Adrenal gland (tissue), 9 donors: ENCODE measurements at regions not wholly inside any gene's neighbourhood (a gene's known extent, or its start where the extent isn't known, plus 50 kb on each side); places are given as distances from the start of the nearest gene placed in this dataset.

Experiments
- DNase-seq, 7 donors: peaks; one replicate each; pipeline ENCODE4 v3.0.0-alpha.2; 2019 to 2020
- H3K27ac ChIP-seq, 5 donors: fragments of 200-600 bp; sonication (generic) in 4 of 5; 1 replicate in 3 of 5; 2 replicates in 2 of 5; pipeline versions ENCODE4 v1.5.1 to v1.8.0; 2016 to 2020; ENCODE audit warnings: mild to moderate bottlenecking in 1 of 5
- H3K27me3 ChIP-seq: fragments of 200-600 bp; 2 replicates; pipeline ENCODE4 v1.8.0; 2021
- H3K36me3 ChIP-seq, 2 donors: fragments of 200-600 bp; replicated peaks in 1 of 2; 1 replicate in 1 of 2; 2 replicates in 1 of 2; pipeline versions ENCODE4 v1.5.1 to v1.8.0; 2018 to 2022
- H3K4me1 ChIP-seq, 2 donors: fragments of 200-600 bp; replicated peaks in 1 of 2; 1 replicate in 1 of 2; 2 replicates in 1 of 2; pipeline versions ENCODE4 v1.5.1 to v1.8.0; 2018 to 2021
- H3K4me3 ChIP-seq, 4 donors: fragments of 200-600 bp; sonication (generic) in 3 of 4; one replicate each; pipeline ENCODE4 v1.5.1; 2016 to 2018
- H3K9me3 ChIP-seq, 3 donors: fragments of 200-600 bp; sonication (generic) in 1 of 3; replicated peaks in 1 of 3; 1 replicate in 2 of 3; 2 replicates in 1 of 3; pipeline versions ENCODE4 v1.5.1 to v1.8.0; 2016 to 2021
- POLR2A ChIP-seq, 2 donors: fragments of 450-650 bp; IDR thresholded peaks; one replicate each; pipeline ENCODE4 v1.6.1; 2017; ENCODE audit warnings: antibody characterized with exemption in 2 of 2, mild to moderate bottlenecking in 2 of 2, moderate library complexity in 1 of 2
- WGBS, 4 donors: extraction: QIAGEN DNeasy Blood & Tissue Kit in 2 of 4; methylation state at CpG; one replicate each; pipeline versions ENCODE4 v1.1.5 to v1.1.7; 2013 to 2017; 5-methylcytosine and 5-hydroxymethylcytosine counted together
- intact Hi-C, 2 donors: fragments of 100-400 bp; cut with DNase I; formaldehyde crosslinking; loops; one replicate each; pipeline versions ENCODE4 v1.14.1 to v1.15.0; 2022 to 2023
- TF ChIP-seq, protein P1 (sequence below), 6 experiments: fragments of 450-650 bp in 4 of 6; fragments of 200-600 bp in 2 of 6; sonication (generic) in 1 of 6; IDR thresholded peaks; 1 replicate in 5 of 6; 2 replicates in 1 of 6; pipeline versions ENCODE4 v1.5.1 to v1.8.0; 2016 to 2021; ENCODE audit warnings: antibody characterized with exemption in 6 of 6, mild to moderate bottlenecking in 2 of 6, moderate library complexity in 1 of 6
- donor health status: healthy with polysubstance abuse.
- donor health status: Bipolar disorder and iron deficiency.
- donor health status: DM: yes; HTN: yes; CAD: no.
- donor health status: DM: no; HTN: no; CAD: no.
- donor health status: DM: no; HTN: no; CAD: no.

GRCh38 chr13:106678646-106679418 lies 110.9 kb upstream of the ARGLU1 start:
- Histone ChIP-seq H3K27me3 (no peaks in the 10 kb centered on the region), H3K9me3 (no peaks in the 10 kb centered on the region), H3K27ac (peak overlapping the region in 1 of 5 donors; percentile 10), H3K36me3 (no peaks in the 10 kb centered on the region), H3K4me3 (no peak overlapping the region), H3K4me1 (no peaks in the 10 kb centered on the region)
- 61 to 68% (median 64%) methylated on average over 5 of the region's 5 CpGs for WGBS, 4 donors
- intact Hi-C loops = no loop called here
- TF ChIP-seq, protein P1, sequence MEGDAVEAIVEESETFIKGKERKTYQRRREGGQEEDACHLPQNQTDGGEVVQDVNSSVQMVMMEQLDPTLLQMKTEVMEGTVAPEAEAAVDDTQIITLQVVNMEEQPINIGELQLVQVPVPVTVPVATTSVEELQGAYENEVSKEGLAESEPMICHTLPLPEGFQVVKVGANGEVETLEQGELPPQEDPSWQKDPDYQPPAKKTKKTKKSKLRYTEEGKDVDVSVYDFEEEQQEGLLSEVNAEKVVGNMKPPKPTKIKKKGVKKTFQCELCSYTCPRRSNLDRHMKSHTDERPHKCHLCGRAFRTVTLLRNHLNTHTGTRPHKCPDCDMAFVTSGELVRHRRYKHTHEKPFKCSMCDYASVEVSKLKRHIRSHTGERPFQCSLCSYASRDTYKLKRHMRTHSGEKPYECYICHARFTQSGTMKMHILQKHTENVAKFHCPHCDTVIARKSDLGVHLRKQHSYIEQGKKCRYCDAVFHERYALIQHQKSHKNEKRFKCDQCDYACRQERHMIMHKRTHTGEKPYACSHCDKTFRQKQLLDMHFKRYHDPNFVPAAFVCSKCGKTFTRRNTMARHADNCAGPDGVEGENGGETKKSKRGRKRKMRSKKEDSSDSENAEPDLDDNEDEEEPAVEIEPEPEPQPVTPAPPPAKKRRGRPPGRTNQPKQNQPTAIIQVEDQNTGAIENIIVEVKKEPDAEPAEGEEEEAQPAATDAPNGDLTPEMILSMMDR (IDR thresholded peaks at IDR 0.05) = no peak
- TF ChIP-seq POLR2A (IDR thresholded peaks at IDR 0.05) = no peak
- no peak for DNase-seq

GRCh38 chr13:106675311-106675710 lies 107.4 kb upstream of the ARGLU1 start:
- Histone ChIP-seq H3K4me3 (no peak overlapping the region), H3K27ac (no peak overlapping the region), H3K36me3 (no peaks in the 10 kb centered on the region), H3K4me1 (no peaks in the 10 kb centered on the region), H3K9me3 (no peaks in the 10 kb centered on the region), H3K27me3 (no peaks in the 10 kb centered on the region)
- DNase-seq = no peak
- no peak for TF ChIP-seq POLR2A (IDR thresholded peaks at IDR 0.05)
- TF ChIP-seq, protein P1 (IDR thresholded peaks at IDR 0.05) = no peak
- intact Hi-C loops = no loop called here

DNA sequence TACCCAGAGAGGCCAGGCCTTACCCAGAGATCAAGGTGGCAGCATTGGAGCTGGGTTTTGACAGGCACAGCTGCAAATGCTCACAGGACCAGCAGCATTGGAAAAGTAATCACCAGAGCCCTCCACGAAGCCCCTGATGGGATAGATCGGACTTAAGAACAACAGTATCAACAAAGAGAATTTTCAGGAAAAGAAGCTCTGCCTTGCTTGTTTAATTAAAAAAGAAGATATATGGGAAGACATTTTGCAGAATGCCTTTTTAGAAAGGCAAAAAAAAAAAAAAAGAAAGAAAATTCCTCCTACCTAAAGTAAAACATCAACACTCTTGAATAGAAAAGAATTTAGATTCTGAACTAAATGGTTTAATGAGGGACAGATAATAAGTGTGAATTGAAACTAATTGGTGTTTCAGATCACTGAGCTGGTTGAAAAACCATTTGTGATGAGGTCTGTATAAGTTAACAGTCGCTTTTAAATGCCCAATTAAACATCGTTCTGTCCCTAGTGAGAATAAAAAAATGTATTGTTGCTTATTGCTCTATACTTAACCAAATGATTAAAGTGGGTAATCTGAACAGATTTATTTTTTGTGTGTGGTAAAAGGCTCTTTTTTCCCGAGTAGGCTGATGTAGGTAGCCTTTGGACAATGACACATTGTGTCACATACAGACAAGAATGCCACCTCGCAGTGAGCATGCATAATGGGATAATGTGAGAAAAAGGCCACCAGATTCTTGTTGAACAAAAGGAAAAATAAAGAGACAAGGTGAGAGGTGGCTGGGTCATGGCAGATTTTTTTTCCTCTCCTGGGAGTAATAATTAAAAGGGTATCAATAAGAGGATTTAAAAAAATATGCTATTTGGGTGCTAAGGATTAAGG lies 93.0 kb upstream of the ARGLU1 start:
- Histone ChIP-seq H3K27me3 (no peaks in the 10 kb centered on the region), H3K4me1 (no peaks in the 10 kb centered on the region), H3K4me3 (no peak overlapping the region), H3K27ac (no peak overlapping the region), H3K9me3 (no peaks in the 10 kb centered on the region), H3K36me3 (no peaks in the 10 kb centered on the region)
- TF ChIP-seq, protein P1 (IDR thresholded peaks at IDR 0.05) = no peak
- TF ChIP-seq POLR2A (IDR thresholded peaks at IDR 0.05) = no peak
- WGBS, 4 donors = 69 to 78% (median 76%) methylated on average over 6 of the region's 6 CpGs
- no peak for DNase-seq
- intact Hi-C loops = no loop called here

GRCh38 chr13:106657104-106657503 lies 89.2 kb upstream of the ARGLU1 start:
- no peak for TF ChIP-seq POLR2A (IDR thresholded peaks at IDR 0.05)
- TF ChIP-seq, protein P1 (IDR thresholded peaks at IDR 0.05) = no peak
- no peaks in the 10 kb centered on the region for H3K36me3 ChIP-seq
- no peak for DNase-seq
- H3K4me1 ChIP-seq = no peaks in the 10 kb centered on the region
- no peaks in the 10 kb centered on the region for H3K9me3 ChIP-seq
- H3K27me3 ChIP-seq = no peaks in the 10 kb centered on the region
- H3K4me3 ChIP-seq = no peak overlapping the region
- WGBS, 4 donors = 28 to 53% (median 44%) methylated on average over 3 of the region's 3 CpGs
- intact Hi-C loops = no loop called here
- no peak overlapping the region for H3K27ac ChIP-seq
